DOHH2 (cell line): ENCODE measurements at regions not wholly inside any gene's neighbourhood (a gene's known extent, or its start where the extent isn't known, plus 50 kb on each side); places are given as distances from the start of the nearest gene placed in this dataset.

Source experiments
- EZH2phosphoT487 ChIP-seq: fragments of 200-600 bp; sonication (generic); IDR thresholded peaks from 2 replicates; pipeline ENCODE4 v1.6.1; 2017; ENCODE audit warnings: borderline replicate concordance, mild to moderate bottlenecking, antibody characterized with exemption, low read length, moderate library complexity, mixed read lengths
- TF ChIP-seq, protein P1 (sequence below): fragments of 200-600 bp; sonication (generic); IDR thresholded peaks from one replicate; pipeline ENCODE4 v1.5.1; 2014; ENCODE audit warnings: antibody characterized with exemption, mild to moderate bottlenecking, low read depth, low read length; ENCODE audit not compliant: poor library complexity, severe bottlenecking

DNA sequence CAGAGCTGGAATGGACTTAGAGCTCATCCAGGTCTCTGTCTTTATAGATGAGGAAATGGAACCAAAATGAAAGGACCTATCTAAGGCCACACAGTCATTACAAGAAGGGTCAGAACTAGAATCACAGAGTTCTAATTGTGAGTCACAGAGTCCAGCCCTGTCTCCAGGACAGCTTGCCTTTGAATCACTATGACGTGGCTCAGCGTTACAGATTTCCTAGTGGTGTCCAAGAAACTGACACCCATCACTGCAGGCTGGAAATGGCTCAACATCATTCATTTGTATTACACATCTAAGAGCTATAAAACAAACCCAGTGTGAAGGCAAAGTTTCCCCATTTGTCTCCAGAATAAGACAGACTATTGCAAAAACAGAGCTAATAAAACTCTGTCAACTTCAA is 164.3 kb upstream of the SIX2 start:
- no peak for TF ChIP-seq EZH2phosphoT487
- TF ChIP-seq, protein P1, sequence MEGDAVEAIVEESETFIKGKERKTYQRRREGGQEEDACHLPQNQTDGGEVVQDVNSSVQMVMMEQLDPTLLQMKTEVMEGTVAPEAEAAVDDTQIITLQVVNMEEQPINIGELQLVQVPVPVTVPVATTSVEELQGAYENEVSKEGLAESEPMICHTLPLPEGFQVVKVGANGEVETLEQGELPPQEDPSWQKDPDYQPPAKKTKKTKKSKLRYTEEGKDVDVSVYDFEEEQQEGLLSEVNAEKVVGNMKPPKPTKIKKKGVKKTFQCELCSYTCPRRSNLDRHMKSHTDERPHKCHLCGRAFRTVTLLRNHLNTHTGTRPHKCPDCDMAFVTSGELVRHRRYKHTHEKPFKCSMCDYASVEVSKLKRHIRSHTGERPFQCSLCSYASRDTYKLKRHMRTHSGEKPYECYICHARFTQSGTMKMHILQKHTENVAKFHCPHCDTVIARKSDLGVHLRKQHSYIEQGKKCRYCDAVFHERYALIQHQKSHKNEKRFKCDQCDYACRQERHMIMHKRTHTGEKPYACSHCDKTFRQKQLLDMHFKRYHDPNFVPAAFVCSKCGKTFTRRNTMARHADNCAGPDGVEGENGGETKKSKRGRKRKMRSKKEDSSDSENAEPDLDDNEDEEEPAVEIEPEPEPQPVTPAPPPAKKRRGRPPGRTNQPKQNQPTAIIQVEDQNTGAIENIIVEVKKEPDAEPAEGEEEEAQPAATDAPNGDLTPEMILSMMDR: no peak
